ENCODE measurements at regions not wholly inside any gene's neighbourhood (a gene's known extent, or its start where the extent isn't known, plus 50 kb on each side); places are given as distances from the start of the nearest gene placed in this dataset.

DNA sequence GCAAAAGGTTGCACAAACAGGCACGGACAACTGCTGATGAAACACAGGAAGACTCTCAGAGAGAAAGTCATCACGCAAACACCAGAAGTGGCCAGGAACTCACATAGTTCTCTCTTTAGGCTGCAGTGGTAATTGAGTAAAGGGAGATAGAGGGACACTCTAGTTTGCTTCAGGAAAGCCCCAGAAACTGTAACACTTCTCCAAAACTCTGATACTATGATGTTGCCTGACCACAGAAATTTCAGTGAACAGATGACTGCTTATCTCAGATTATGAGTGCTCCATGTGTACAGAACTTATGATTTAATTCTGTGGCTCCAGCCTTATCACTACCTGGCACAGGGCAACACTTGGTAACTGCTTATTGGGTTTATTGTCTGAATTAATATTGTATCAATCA, 311.5 kb upstream of the GYPC start:
- no peak for DNase-seq

DNA sequence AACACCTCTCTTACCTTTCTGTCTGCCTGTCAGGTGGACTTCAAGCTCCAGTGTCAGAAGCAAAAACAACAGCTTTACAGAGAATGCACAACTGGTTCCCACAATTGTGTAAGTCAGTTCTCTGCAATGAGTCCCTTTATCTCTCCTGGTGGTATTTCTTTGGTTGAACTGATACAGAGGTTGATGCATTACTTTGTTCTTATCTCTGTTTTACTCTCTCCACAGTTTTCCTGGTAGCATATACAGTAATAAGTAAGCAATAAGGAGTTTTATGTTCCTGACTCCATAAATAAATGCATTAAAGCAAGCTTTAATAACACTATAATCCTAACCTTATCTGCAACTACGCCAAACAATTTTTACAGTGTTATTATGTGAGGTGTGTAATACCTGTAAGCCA, 310.3 kb upstream of the GYPC start:
- DNase-seq: no peak

DNA sequence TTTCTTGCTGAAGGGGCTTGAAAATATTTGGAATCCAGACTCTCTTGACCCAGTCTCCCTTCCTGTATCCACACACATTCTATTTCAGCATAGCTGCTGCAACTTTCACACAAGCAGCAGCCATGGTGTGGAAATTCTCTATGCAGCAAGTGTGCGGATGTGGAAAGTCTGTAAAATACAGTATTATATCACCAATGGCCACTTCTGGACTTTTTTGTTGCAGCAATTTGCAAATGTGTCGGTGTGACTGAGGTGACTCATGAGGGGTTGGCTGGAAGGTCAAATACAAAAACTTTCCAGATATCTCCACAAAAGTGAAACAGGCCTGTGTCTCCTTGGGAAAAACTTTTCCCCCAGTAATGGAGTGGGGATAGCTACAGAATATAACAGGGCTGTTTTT, 299.3 kb upstream of the GYPC start:
- no peak for DNase-seq

DNA sequence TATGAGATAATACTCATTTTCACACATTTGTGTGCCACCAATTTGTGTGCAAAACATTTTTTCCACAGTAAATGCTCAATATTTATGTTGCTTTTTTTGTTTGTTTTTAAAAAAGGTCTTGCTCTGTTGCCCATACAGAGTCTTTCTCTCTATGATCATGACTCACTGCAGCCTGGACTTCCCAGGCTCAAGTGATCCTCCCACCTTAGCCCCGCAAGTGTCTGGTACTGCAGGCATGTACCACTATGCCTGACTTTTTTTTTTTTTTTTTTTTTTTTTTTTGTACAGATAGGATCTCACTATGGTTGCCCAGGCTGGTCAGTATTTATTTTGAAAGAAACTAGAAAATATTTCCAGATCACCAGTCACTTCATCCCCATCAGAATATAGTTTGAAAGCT, 297.8 kb upstream of the GYPC start:
- no peak for DNase-seq

DNA sequence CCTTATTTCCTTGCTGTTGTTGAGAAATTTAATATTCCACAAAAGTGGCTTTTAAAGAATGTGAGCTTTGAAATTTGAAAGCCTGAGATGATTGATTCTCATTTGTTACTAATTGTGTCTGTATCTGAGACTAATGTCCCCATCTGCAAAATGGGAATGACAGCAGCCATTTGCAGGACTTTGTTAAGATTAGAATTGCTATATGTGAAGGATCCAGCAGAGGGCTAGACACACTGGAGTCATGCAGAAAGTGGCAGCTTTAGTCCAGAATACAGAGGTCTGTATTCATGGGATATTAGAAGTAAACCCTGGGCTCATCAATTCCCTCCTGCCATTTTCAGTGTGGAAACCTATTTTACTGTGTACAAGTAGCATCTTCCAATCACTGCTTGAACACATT, 296.5 kb upstream of the GYPC start:
- no peak for DNase-seq

DNA sequence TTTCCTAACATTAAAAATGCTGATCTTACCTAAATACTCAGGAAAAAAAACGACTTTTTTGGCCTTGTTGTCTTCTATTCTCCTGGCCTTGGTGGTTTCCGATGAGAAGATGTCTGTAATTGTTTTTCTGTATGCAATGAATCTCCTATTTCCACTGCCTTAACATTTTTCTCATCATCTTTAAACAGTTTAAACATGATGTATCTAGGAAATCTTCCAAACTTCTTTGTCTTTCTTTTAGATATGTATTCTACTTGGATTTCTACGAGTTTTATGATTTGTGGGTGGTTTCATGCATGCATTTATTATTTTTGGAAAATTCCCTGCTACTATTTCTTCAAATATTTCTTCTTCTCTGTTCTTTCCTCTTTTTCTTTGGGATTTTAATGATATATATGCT, 288.6 kb upstream of the GYPC start:
- DNase-seq: no peak

DNA sequence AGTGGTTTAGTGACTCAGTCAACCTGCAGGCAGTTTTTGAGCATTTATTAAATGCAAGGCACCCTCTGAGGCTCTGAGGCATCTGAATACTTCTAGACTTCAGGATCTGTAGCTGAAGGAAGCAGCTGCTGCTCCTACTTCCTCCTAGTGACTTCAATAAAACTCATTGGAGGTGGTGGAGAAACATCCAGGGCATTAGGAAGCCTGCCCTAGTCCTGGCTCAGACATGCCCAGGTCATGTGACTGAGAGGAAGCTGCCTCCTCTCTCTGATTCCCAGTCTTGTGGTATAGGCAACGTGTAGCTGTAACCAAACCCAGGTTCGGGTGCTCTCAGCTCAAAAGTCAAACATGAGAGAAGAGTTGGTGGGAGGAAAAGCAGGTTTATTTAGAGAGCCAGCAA, 287.2 kb upstream of the GYPC start:
- no peak for DNase-seq

DNA sequence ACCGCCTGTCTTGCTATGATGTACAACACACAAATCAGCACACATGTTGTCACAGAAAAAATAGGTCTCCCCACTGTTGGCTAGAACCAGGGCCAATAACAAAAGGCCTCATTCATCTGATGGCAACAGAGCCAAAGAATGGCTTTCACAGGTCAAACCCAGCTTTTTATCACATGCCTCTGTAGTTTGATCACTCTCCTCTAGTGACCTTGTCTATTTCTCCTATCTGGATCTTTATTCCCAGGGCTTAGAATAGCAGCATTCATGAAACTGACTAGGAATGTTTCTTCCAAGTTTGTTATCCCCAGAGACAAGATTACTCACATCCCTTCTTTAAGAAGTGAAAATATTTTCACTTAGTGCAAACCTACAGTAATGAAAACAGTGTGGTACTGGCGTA, 285.8 kb upstream of the GYPC start:
- no peak for DNase-seq

DNA sequence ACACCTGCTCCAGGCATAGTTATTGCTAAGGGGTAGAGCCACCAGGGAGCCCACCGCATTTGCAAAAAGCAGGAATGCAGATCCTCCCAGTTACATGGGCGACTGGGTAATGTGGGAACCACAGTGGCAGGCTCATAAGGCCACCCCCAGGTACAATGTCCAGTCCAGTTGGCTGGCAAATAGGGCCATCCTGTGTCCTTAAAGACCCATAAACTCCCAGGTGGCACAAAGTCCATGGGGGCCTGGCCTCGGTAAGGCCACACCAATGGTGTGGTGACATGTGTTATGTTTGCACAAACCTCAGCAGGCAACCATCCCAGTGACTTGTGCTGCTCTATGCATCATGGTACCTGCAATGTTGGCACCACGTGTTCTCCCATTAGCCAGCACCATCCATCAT, 283.6 kb upstream of the GYPC start:
- DNase-seq: no peak

DNA sequence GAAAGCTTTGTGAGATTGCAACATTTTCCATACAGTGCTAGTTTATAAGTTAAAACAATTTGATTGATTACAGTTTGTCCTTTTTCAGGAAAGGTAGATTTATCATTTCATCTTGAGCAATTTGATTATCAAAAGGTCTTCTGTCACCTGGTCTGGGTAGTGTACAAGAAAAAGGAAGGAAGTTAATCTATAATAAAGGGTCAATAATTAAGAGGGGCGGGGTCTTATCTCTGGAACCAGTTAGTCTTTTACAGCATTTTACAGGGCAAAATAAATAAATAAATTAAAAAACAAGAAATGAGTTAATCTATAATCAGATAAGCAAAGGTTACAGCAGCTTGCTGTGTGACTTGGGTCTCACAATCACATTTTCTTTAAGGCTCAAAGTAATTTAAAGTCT, 277.8 kb upstream of the GYPC start:
- no peak for DNase-seq

DNA sequence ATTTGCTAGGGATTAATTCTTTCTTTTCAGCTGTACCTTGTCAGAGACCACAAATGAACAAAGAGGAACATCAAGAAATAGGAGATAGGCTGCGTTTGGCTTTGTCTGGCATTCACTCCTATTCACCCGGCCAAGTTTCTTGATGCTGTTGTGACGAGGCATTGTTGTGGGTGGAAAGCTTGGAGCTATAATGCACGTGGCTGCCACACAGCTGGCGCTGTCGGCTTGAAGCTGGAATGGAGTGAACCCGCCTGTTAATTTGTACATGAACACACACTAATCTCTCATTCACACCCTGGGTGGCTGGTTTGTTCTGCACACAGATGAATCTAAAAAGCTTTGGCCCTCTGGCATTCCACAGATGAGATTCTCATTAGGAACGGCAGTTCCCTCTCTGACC, 274.9 kb upstream of the GYPC start:
- DNase-seq: no peak

DNA sequence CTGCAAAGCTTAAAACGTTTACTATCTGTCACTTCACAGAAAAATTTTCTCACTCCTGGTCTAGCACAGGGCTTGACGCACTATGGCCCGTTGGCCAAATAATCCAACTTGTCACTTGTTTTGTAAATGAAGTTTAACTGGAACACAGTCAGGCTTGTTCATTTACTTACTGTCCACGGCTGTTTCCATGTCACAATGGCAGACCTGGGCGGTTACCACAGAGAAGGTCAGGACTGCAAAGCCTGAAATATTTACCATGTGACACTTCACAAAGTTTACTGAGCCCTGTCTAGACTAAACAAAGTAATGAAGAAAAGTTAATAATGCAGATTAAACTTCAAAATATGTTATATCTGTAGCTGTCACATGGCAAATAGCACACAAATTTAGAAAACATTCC, 273.0 kb upstream of the GYPC start:
- DNase-seq: no peak

DNA sequence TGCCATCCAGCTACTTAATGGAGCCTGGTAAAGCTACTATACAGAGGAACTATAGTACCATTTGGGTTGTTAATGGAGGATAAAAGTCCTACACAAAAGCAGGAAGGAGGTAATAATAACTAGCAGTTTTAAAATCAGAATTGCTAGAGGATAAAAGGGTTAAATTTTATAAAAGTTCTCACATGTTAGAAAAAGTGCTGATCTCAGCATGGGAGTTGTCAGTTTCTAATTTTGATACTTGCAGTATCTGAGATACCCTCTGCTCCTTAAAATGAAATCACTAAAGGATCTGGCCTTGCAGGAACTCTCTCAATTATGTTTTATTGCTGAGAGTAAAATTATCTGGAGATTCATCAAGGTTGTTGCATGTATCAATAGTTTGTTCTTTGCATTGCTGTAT, 272.2 kb upstream of the GYPC start:
- no peak for DNase-seq

DNA sequence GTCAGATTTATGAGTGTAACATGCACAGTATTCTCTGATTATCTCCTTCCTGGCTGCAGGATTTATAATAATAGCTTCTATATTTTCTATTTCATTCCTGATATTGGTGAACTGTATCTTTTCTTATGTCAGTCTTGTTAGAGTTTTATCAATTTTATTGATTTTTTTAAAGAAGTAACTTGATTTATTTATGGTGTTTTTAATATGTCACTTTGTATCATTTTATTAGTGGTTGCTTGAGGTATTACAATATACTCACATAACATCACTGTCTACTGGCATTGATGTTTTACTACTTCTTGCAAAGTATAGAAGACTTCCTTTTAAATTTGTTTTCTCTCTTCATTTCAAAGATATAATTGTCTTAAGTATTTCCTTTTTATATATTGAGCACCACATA, 270.5 kb upstream of the GYPC start:
- no peak for DNase-seq

DNA sequence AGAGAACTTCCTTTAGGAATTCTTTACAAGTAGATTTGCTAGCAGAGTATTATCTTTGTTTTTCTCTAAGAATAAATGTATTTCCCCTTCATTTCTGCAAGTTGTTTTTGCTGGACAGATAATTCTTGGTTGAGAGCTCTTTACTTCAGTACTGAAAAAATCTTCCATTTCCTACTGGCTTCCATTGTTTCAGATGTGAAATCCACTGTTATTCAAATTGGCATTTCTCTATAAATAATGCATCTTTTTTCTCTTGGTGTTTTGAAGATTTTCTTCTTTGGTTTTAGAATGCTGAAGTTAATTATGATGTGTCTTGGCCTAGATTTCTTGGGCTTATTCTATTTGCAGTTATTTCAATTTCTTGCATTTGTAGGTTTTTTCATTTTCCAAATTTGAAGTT, 270.0 kb upstream of the GYPC start:
- DNase-seq: no peak

DNA sequence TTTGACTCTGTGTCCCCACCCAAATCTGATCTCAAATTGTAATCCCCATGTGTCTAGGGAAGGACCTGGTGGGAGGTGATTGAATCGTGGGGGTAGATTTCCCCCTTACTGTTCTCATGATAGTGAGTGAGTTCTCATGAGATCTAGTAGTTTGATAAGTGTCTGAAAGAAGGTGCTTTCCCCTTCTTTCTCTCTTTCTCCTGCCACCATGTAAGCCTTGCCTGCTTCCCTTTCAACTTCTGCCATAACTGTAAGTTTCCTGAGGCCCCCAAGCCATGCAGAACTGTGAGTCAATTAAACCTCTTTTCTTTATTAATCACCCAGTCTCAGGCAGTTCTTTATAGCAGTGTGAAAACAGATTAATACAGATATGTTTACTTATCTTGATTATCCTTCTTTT, 266.5 kb upstream of the GYPC start:
- DNase-seq: no peak

DNA sequence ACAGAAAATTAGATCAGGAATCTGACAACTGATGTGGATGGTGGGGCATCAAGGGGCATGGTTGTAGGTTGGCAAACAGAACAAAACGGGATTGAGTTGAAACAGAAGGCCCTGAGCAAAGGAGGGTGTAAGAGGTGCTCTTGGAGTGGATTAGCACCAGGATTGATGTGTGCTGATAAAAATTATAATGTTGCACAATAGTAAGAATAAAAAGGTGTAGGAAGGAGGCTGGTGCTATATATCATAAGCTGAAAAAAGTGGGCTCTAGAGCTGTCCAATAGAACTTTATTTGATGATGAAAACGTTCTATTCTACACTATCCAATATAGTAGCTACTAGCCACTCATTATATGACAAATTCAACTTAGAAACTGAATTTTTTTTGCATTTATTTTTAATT, 263.1 kb upstream of the GYPC start:
- DNase-seq: no peak

DNA sequence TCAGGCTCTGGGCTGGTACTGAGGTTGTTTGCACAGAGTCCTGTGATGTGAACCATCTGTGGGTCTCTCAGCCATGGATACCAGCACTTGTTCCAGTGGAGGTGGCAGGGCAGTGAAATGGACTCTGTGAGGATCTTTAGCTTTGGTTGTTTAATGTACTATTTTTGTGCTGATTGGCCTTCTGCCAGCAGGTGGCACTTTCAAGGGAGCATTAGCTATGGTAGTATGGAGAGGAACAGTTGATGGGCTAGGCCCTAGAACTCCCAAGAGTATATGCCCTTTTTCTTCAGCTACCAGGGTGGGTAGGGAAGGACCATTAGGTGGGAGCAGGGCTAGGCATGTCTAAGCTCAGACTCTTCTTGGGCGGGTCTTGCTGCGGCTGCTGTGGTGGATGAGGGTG, 257.0 kb upstream of the GYPC start:
- no peak for DNase-seq

DNA sequence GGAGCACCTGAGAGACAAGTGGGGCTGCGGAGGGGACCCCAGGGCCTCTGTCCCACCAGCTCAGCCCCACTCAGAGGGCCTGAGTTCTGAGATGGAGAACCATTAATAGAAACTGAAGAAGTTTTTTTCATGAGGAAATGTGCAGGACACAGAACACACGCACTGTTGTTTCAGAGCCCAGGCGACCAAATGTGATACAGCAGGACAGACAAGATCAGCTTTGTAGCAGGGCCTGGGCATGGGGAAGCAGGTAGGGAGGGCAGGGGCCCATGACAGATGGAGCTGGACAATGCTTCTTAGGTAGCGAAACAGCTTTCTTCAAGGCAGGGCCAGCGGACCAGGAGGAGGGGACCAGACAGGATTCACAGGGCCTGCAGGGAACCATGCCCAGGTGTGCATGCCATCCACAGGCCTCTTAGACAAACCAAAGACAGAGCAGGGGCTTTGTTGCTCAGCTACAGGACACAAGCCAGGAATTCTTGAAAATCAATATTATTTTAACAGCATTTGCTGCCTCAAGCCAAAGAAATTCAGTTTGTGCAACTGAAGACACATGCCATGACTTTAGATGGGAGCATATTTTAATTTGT, 252.8 kb upstream of the GYPC start:
- no peak for DNase-seq

DNA sequence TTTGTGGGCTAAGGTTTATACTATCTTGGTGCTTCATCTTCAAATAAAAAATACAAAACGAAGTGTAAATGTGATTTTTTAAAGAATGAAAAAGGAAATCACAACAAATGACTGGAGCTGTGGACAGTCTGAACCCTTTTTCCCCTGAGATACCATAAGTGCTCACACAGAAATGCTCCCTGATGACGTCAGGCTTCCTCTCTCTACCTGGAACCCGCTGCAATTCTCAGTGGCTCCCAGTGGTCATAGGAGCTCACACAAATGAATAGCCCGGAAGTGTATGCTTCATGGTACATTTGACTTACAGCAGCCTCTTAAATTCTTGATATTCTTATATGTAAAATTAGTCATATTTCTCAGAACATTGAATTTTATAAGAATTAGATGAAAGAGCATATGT, 249.7 kb upstream of the GYPC start:
- DNase-seq: no peak

DNA sequence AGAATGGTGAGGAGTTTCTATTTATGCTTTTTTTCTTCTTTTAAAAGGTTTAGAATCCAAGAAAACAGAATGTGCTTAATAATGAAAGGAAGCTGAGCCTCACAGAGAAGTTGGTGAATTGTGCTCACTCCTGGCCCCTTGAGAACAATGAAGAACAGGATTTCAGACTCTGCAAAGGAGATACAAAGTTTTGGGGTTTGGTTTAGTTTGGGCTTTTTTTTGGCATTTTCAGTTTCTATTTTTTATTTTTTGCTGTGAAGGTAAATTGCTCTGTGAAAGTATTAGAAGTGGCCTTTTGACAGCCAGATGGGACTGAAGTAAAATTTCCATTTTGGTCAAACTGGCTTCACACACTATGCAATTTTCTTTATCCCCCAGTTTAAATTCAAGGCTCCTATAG, 247.3 kb upstream of the GYPC start:
- no peak for DNase-seq

DNA sequence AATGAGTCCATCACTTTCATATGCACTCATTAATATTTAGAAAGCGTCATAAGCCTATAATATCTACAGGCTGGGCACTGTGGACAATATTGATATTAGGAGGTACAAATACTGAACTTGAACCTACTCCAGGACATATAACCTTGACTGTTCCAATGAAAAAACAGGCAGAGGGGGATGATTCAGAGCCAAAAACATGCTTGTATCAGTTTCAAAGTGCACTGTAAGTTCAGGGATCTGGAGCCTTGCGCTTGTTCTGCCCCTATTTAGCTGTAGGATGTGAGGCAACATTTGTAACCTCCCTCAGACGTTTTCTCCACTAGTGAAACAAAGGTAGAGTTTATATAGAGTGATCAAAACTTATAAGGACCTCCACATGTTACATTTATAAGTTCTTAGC, 246.1 kb upstream of the GYPC start:
- no peak for DNase-seq

DNA sequence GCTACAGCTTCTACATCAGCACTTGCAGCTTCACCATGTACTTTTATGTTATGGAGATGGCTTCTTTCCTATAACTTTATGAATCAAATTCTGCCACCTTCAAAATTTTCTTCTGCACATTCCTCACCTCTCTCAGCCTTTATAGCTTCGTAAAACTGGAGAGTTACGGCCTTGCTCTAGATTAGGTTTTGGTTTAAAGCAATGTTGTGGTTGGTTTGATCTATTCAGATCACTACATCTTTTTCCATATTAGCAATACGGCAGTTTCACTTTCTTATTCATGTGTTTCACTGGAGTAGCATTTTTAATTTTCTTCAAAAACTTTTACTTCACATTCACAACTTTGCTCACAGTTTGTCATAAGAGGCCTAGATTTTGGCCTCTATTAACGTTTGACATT, 242.9 kb upstream of the GYPC start:
- no peak for DNase-seq

DNA sequence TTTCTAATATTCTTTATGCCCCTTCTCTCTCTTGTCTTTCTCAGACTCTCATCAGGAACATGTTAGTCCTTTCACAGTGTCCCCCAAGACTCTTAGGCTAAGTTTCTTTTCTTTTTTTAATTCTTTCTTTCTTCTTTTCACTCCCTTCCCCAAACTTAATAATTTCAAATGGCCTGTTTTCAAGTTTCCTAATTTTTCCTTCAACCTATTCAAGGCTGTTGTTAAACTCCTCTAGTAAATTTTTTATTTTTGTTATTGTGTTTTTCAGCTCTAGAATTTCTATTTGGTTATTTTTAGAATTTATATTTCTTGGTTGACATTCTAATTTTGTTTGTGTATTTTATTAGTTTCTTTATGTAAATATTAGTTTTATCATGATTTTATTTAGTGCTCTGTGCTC, 236.6 kb upstream of the GYPC start:
- DNase-seq: no peak

DNA sequence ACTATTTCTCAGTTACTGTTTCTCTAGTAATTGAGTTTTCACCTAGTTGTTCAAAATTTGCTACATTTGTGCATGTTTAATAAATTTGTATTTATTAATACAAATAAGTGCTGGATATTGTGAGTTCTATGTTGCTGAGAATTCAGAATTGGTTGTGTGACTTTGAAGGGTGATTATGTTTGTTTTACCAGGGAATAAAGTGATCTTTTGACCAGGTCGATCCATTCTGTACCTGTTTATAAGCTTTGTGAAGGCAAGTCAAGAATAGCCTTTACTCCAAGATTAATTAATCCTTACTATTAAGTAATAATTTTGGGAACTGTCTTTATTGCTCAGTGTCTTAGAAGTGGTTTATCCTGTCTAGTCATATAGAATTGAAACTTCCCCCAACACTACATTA, 230.0 kb upstream of the GYPC start:
- no peak for DNase-seq

DNA sequence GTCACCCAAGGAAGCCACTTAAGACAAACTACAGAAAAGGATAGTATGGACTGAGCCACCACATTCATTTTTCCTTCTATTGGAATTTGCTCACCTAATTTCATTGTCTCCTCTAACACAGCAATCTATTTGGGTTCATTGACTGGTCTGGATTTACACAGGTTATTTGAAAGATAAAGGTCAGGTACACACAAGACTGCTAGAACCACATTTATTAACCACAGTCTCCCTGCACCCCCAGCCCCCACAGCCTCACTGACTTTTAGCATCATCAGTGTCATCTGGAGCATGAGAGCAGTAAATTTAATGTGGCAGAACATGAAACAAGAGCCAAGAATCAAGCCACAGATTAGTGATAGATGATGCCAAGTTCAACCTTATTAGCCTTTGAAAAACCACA, 226.9 kb upstream of the GYPC start:
- no peak for DNase-seq

All from activated naive CD4-positive, alpha-beta T cell (primary cell).